A549 (cell line): ENCODE measurements at regions not wholly inside any gene's neighbourhood (a gene's known extent, or its start where the extent isn't known, plus 50 kb on each side); places are given as distances from the start of the nearest gene placed in this dataset.

Source experiments
- ATAC-seq, 2 experiments: fragments of 200-7000 bp in 1 of 2; fragments of >200 bp in 1 of 2; cut with Nextera tagmentation in 1 of 2; cut with Tn5 transposase in 1 of 2; 3 replicates each; pipeline versions ENCODE4 v1.8.0 to v1.9.1; 2018 to 2020; ENCODE audit warnings: mild to moderate bottlenecking in 1 of 2, moderate library complexity in 1 of 2
- CTCF ChIA-PET: fragments of 300-600 bp; sonication (Branson Sonifier 250); formaldehyde crosslinking; extraction: SDS; loops from one replicate; lab custom pipeline; 2021; ENCODE audit warnings: antibody characterized with exemption, inconsistent platforms; lab: Yijun Ruan, JAX
- POLR2A ChIA-PET: fragments of 350-600 bp; formaldehyde crosslinking; extraction: SDS; loops from one replicate; lab custom pipeline; 2021; ENCODE audit warnings: antibody characterized with exemption, inconsistent platforms; lab: Yijun Ruan, JAX
- DNase-seq, 2 experiments: peaks; one replicate each; pipeline versions ENCODE4 v3.0.0 to v3.0.0-alpha.2; 2011 to 2016; ENCODE audit warnings: low read depth in 1 of 2, low spot score in 1 of 2
- FAIRE-seq: peaks from 2 replicates; lab custom pipeline; 2011; peaks lifted over from hg19 to GRCh38; lab: Jason Lieb, UNC
- H3K27ac ChIP-seq, 2 experiments: fragments of >200 bp; sonication (Bioruptor Twin); formaldehyde crosslinking; 3 replicates each; pipeline ENCODE4 v1.5.1; 2016 to 2017
- H3K4me1 ChIP-seq: fragments of >200 bp; sonication (Bioruptor Twin); formaldehyde crosslinking; 3 replicates; pipeline ENCODE4 v1.6.1; 2016
- H3K4me2 ChIP-seq: fragments of >200 bp; sonication (Bioruptor Twin); formaldehyde crosslinking; 3 replicates; pipeline ENCODE4 v1.6.1; 2016
- H3K4me3 ChIP-seq: fragments of >200 bp; sonication (Bioruptor Twin); formaldehyde crosslinking; 3 replicates; pipeline ENCODE4 v1.5.1; 2016
- H3K9me3 ChIP-seq: fragments of >200 bp; sonication (Bioruptor Twin); formaldehyde crosslinking; 3 replicates; pipeline ENCODE4 v1.6.1; 2016
- BHLHE40 ChIP-seq: IDR thresholded peaks from 2 replicates; pipeline ENCODE4 v1.6.1; 2012; ENCODE audit warnings: low read depth, low read length, inconsistent platforms
- CBX2 ChIP-seq: fragments of 200-600 bp; sonication (generic); IDR thresholded peaks from 2 replicates; pipeline ENCODE4 v1.6.1; 2016; ENCODE audit warnings: low read depth, mild to moderate bottlenecking, borderline replicate concordance
- CEBPB ChIP-seq, 2 experiments: fragments of >200 bp in 1 of 2; sonication (Bioruptor Twin) in 1 of 2; formaldehyde crosslinking in 1 of 2; IDR thresholded peaks; 2 replicates each; pipeline ENCODE4 v1.6.1; 2012 to 2016
- CHD2 ChIP-seq: fragments of 150-350 bp; IDR thresholded peaks from 2 replicates; pipeline ENCODE4 v1.6.1; 2014; ENCODE audit warnings: low read length; ENCODE audit not compliant: partially characterized antibody
- EHF ChIP-seq: fragments of 250-450 bp; sonication (Bioruptor Pico); IDR thresholded peaks from 2 replicates; pipeline ENCODE4 v1.5.0; 2020; ENCODE audit warnings: mild to moderate bottlenecking
- EP300 ChIP-seq, 2 experiments: fragments of >200 bp; sonication (Bioruptor Twin); formaldehyde crosslinking; IDR thresholded peaks; 2 replicates in 1 of 2; 3 replicates in 1 of 2; pipeline ENCODE4 v1.6.1; 2016 to 2017
- ESRRA ChIP-seq: fragments of 150-350 bp; IDR thresholded peaks from 2 replicates; pipeline ENCODE4 v1.6.1; 2014; ENCODE audit warnings: mild to moderate bottlenecking, low read length, borderline replicate concordance
- FOSB ChIP-seq: fragments of 250-450 bp; sonication (Bioruptor Pico); IDR thresholded peaks from 2 replicates; pipeline ENCODE4 v1.5.0; 2020; ENCODE audit warnings: mild to moderate bottlenecking, moderate library complexity
- FOSL2 ChIP-seq, 2 experiments: fragments of 450-650 bp in 1 of 2; fragments of >200 bp in 1 of 2; sonication (Bioruptor Twin) in 1 of 2; formaldehyde crosslinking; IDR thresholded peaks; 2 replicates each; pipeline versions ENCODE4 v1.5.0 to v1.6.1; 2016 to 2020; ENCODE audit warnings: mild to moderate bottlenecking in 1 of 2, moderate library complexity in 1 of 2
- FOXS1 ChIP-seq: fragments of 250-450 bp; sonication (Bioruptor Pico); IDR thresholded peaks from 2 replicates; pipeline ENCODE4 v1.5.0; 2020; ENCODE audit warnings: mild to moderate bottlenecking, moderate library complexity
- MAFK ChIP-seq: fragments of 450-650 bp; IDR thresholded peaks from 2 replicates; pipeline ENCODE4 v1.6.1; 2014; ENCODE audit not compliant: partially characterized antibody
- MYC ChIP-seq: IDR thresholded peaks from 2 replicates; pipeline ENCODE4 v1.6.1; 2012; ENCODE audit warnings: mild to moderate bottlenecking, inconsistent platforms, low read length, improper control_type of control experiment, borderline replicate concordance
- NFE2L2 ChIP-seq: fragments of 150-350 bp; conservative IDR thresholded peaks from 2 replicates; pipeline ENCODE4 v1.6.1; 2014; ENCODE audit warnings: low read length
- NPAS2 ChIP-seq: fragments of 250-450 bp; sonication (Bioruptor Pico); IDR thresholded peaks from 2 replicates; pipeline ENCODE4 v1.8.0; 2022; ENCODE audit warnings: mild to moderate bottlenecking, moderate library complexity, borderline replicate concordance
- NR3C1 ChIP-seq: fragments of >200 bp; sonication (Bioruptor Twin); formaldehyde crosslinking; IDR thresholded peaks from 3 replicates; pipeline ENCODE4 v1.6.1; 2017
- POLR2A ChIP-seq: IDR thresholded peaks from 2 replicates; pipeline ENCODE4 v1.6.1; 2012; ENCODE audit warnings: mild to moderate bottlenecking, low read length
- POLR2AphosphoS2 ChIP-seq: conservative IDR thresholded peaks from 2 replicates; pipeline ENCODE4 v1.6.1; 2012; ENCODE audit warnings: low read length, improper control_type of control experiment, inconsistent platforms
- RAD21 ChIP-seq, 2 experiments: fragments of >200 bp in 1 of 2; sonication (Bioruptor Twin) in 1 of 2; formaldehyde crosslinking in 1 of 2; IDR thresholded peaks in 1 of 2; conservative IDR thresholded peaks in 1 of 2; 2 replicates in 1 of 2; 3 replicates in 1 of 2; pipeline ENCODE4 v1.6.1; 2012 to 2018; ENCODE audit warnings: inconsistent platforms in 1 of 2
- RFX5 ChIP-seq: fragments of 450-650 bp; IDR thresholded peaks from 2 replicates; pipeline ENCODE4 v1.7.1; 2014; ENCODE audit warnings: antibody characterized with exemption, mild to moderate bottlenecking, moderate library complexity
- SMC3 ChIP-seq: fragments of >200 bp; sonication (Bioruptor Twin); formaldehyde crosslinking; IDR thresholded peaks from 3 replicates; pipeline ENCODE4 v1.6.1; 2018; ENCODE audit warnings: inconsistent platforms
- SREBF2 ChIP-seq: fragments of 450-650 bp; IDR thresholded peaks from 2 replicates; pipeline ENCODE4 v1.6.1; 2014; ENCODE audit warnings: mild to moderate bottlenecking, moderate library complexity
- TFCP2L1 ChIP-seq: fragments of 250-450 bp; sonication (Bioruptor Pico); IDR thresholded peaks from 2 replicates; pipeline ENCODE4 v1.5.0; 2021; ENCODE audit warnings: mild to moderate bottlenecking
- TP53 ChIP-seq: fragments of 250-450 bp; sonication (Bioruptor Pico); IDR thresholded peaks from 2 replicates; pipeline ENCODE4 v1.5.0; 2021; ENCODE audit warnings: mild to moderate bottlenecking, moderate library complexity
- ZC3H11A ChIP-seq: fragments of 450-650 bp; IDR thresholded peaks from 2 replicates; pipeline ENCODE4 v1.6.1; 2014; ENCODE audit warnings: antibody characterized with exemption, mild to moderate bottlenecking
- ZSCAN20 ChIP-seq: fragments of 250-450 bp; sonication (Bioruptor Pico); IDR thresholded peaks from 2 replicates; pipeline ENCODE4 v1.8.0; 2022; ENCODE audit warnings: mild to moderate bottlenecking, moderate library complexity
- WGBS: methylation state at CpG from one replicate; pipeline ENCODE4 v1.1.6; 2017; ENCODE audit errors: missing lambda C conversion rate; 5-methylcytosine and 5-hydroxymethylcytosine counted together
- TF ChIP-seq, protein P1 (sequence below): fragments of >200 bp; sonication (Bioruptor Twin); formaldehyde crosslinking; IDR thresholded peaks from 3 replicates; pipeline ENCODE4 v1.5.1; 2016
- TF ChIP-seq, protein P2 (sequence below): fragments of >200 bp; sonication (Bioruptor Twin); formaldehyde crosslinking; IDR thresholded peaks from 2 replicates; pipeline ENCODE4 v1.6.1; 2016

- no peak for TF ChIP-seq POLR2A
- TF ChIP-seq NPAS2, result no peak
- no peak for TF ChIP-seq CBX2
- TF ChIP-seq, protein P1, sequence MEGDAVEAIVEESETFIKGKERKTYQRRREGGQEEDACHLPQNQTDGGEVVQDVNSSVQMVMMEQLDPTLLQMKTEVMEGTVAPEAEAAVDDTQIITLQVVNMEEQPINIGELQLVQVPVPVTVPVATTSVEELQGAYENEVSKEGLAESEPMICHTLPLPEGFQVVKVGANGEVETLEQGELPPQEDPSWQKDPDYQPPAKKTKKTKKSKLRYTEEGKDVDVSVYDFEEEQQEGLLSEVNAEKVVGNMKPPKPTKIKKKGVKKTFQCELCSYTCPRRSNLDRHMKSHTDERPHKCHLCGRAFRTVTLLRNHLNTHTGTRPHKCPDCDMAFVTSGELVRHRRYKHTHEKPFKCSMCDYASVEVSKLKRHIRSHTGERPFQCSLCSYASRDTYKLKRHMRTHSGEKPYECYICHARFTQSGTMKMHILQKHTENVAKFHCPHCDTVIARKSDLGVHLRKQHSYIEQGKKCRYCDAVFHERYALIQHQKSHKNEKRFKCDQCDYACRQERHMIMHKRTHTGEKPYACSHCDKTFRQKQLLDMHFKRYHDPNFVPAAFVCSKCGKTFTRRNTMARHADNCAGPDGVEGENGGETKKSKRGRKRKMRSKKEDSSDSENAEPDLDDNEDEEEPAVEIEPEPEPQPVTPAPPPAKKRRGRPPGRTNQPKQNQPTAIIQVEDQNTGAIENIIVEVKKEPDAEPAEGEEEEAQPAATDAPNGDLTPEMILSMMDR, result no peak
- TF ChIP-seq BHLHE40, result no peak
- no peak for TF ChIP-seq ZC3H11A
- TF ChIP-seq FOSL2 (IDR thresholded peaks at IDR 0.05), result no peak
- TF ChIP-seq FOSL2 (CRISPR knock-in tag; IDR thresholded peaks at IDR 0.05), result no peak
- no peak for TF ChIP-seq FOSB (CRISPR knock-in tag)
- no peak for TF ChIP-seq MAFK
- TF ChIP-seq, all 56 proteins: peak for 0
Measured at GRCh38 chr6:14464716-14465115, 347.1 kb downstream of the CD83 start (continued).

- WGBS, result 96% methylated on average over 4 of the region's 4 CpGs
- no peak for TF ChIP-seq EP300 (IDR thresholded peaks at IDR 0.05)
- no peak for TF ChIP-seq CHD2
- TF ChIP-seq, protein P2, sequence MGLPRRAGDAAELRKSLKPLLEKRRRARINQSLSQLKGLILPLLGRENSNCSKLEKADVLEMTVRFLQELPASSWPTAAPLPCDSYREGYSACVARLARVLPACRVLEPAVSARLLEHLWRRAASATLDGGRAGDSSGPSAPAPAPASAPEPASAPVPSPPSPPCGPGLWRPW, result no peak
- no peak for TF ChIP-seq SMC3
- TF ChIP-seq, protein P1, result no peak
- no peak for TF ChIP-seq FOXS1
- no peak for TF ChIP-seq NFE2L2
- no peak for TF ChIP-seq ESRRA
- TF ChIP-seq TFCP2L1 (CRISPR knock-in tag), result no peak
- TF ChIP-seq CEBPB (IDR thresholded peaks at IDR 0.05), result no peak
- TF ChIP-seq POLR2AphosphoS2, result no peak
- no peak for TF ChIP-seq NR3C1
- no peak for TF ChIP-seq SREBF2
- TF ChIP-seq MYC, result no peak
- TF ChIP-seq TP53, result no peak
- TF ChIP-seq EHF (CRISPR knock-in tag), result no peak
- TF ChIP-seq RAD21 (conservative IDR thresholded peaks at IDR 0.05 in 1 of 2, IDR thresholded peaks at IDR 0.05 in 1 of 2), result no peak
- no peak for TF ChIP-seq ZSCAN20 (CRISPR knock-in tag)
- TF ChIP-seq RFX5, result no peak
- Histone ChIP-seq H3K4me2 (no peak overlapping the region), H3K9me3 (peaks cover 7% of the 10 kb centered on the region; the same call in 2 of the 3 replicates), H3K4me3 (no peak overlapping the region), H3K27ac (no peak overlapping the region), H3K4me1 (no peaks in the 10 kb centered on the region)
- ATAC-seq, result no peak
- POLR2A ChIA-PET, result no interaction called here
- no peak for DNase-seq
- FAIRE-seq, result no peak
- CTCF ChIA-PET, result interaction anchor here (0.8 kb wide), 1 partner anchor 254 kb away, joined by 3 read pairs; no protein-coding TSS in a partner anchor
Measured at GRCh38 chr6:14466278-14466677, 348.7 kb downstream of the CD83 start.
